Ovary (tissue), 3 donors: ENCODE measurements at regions not wholly inside any gene's neighbourhood (a gene's known extent, or its start where the extent isn't known, plus 50 kb on each side); places are given as distances from the start of the nearest gene placed in this dataset.

ENCODE experiments used
- POLR2A ChIP-seq: fragments of 450-650 bp; IDR thresholded peaks from one replicate; pipeline ENCODE4 v1.6.1; 2017; ENCODE audit warnings: antibody characterized with exemption, mild to moderate bottlenecking, moderate library complexity
- TF ChIP-seq, protein P1 (sequence below), 3 donors: fragments of 450-650 bp in 2 of 3; fragments of 200-600 bp in 1 of 3; IDR thresholded peaks; one replicate each; pipeline versions ENCODE4 v1.5.1 to v1.8.0; 2016 to 2022; ENCODE audit warnings: antibody characterized with exemption in 3 of 3, mild to moderate bottlenecking in 1 of 3
- donor health status: DM: no; HTN: no; CAD: no.

DNA sequence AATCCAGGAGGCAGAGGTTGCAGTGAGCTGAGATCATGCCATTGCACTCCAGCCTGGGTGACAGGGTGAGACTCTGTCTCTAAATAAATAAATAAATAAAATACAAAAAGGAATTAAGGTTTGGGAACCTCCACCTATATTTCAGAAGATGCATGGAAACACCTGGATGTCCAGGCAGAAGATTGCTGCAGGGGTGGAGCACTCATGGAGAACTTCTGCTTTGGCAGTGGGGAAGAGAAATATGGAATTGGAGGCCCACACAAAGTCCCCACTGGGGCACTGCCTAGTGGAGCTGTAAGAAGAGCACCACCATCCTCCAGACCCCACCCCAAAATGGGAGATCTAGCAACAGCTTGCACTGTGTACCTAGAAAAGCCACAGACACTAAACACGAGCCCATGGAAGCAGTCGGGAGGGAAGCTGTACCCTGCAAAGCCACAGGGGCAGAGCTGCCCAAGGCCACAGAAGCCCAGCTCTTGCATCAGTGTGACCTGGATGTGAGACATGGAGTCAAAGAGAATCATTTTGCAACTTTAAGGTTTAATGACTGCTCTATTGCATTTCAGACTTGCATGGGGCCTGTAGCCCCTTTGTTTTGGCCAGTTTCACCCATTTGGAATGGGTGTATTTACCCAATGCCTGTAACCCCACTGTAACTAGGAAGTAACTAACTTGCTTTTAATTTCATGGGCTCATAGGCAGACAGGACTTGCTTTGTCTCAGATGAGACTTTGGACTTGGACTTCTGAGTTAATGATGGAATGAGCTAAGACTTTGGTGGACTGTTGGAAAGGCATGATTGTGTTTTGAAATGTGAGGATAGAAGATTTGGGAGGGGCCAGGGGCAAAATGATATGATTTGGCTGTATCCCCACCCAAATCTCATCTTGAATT, 265.3 kb downstream of the ZEB2 start:
- TF ChIP-seq, protein P1, sequence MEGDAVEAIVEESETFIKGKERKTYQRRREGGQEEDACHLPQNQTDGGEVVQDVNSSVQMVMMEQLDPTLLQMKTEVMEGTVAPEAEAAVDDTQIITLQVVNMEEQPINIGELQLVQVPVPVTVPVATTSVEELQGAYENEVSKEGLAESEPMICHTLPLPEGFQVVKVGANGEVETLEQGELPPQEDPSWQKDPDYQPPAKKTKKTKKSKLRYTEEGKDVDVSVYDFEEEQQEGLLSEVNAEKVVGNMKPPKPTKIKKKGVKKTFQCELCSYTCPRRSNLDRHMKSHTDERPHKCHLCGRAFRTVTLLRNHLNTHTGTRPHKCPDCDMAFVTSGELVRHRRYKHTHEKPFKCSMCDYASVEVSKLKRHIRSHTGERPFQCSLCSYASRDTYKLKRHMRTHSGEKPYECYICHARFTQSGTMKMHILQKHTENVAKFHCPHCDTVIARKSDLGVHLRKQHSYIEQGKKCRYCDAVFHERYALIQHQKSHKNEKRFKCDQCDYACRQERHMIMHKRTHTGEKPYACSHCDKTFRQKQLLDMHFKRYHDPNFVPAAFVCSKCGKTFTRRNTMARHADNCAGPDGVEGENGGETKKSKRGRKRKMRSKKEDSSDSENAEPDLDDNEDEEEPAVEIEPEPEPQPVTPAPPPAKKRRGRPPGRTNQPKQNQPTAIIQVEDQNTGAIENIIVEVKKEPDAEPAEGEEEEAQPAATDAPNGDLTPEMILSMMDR (IDR thresholded peaks at IDR 0.05): no peak
- TF ChIP-seq POLR2A: no peak
